ENCODE measurements at regions not wholly inside any gene's neighbourhood (a gene's known extent, or its start where the extent isn't known, plus 50 kb on each side); places are given as distances from the start of the nearest gene placed in this dataset.
"Not testable (repeated sequence)": the region's sequence is repeated elsewhere in the genome, so short reads cannot be mapped to it uniquely, and the experiment has no call there.

GRCh38 chr5:58300346-58300895 lies 159.5 kb downstream of the PLK2 start:
- no peak for DNase-seq

DNA sequence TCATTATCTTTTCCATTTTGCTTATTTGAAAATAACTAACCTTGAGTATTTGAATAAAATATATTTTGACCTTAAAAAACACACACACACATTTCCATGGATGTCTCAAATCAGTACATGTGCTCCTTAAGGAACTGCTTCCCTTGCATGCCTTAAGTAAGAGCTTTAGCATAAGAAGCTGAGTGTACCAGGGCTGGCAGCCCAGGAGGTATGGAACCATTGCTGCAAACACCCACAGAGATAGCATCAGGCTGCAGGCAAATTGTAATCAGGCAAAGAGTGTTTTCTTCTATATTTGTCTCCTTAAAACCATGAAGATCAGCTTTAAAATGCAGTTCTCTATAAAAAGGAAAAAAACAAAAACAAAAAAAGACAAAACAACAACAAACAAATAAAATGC lies 160.6 kb downstream of the PLK2 start:
- no peak for DNase-seq

DNA sequence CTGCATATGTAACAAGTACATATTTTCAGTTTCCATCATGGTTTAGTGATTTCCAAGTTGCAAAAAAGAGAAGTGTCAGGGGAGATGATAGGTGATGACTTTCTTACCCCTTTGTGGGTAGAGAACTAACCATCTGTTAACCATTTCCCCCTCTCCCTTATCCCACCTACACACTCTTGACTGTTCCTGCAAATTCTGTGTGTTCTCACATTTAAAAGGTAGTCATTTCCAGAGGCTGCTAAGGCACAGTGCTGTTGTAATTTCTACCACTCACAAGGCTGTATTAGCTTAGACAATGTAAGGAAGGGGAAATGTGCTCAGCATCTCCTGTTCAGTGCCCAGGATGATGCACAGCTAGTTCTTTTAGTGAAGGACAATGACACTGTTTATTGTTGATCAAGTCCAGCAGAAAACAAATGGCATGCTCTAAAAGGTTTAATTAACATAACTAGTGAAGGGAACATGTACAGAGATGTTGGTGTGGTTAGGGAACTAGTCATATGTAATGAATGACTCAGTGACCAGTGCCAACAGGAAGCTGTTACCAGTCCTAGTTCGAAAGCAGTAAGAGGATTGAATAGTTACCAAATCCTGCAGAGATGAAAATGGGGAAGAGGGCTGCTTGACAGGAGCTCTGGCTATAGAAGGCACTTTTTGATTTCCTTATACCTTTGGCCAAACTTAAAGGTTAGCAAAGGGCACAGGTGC lies 165.1 kb downstream of the PLK2 start:
- DNase-seq: no peak

DNA sequence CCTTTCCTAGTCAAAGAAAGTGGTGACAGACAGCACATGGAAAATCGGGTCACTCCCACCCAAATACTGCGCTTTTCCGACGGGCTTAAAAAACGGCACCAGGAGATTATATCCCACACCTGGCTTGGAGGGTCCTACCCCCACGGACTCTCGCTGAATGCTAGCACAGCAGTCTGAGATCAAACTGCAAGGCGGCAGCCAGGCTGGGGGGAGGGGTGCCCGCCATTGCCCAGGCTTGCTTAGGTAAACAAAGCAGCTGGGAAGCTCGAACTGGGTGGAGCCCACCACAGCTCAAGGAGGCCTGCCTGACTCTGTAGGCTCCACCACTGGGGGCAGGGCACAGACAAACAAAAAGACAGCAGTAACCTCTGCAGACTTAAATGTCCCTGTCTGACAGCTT lies 171.6 kb downstream of the PLK2 start:
- DNase-seq: not testable (repeated sequence)

DNA sequence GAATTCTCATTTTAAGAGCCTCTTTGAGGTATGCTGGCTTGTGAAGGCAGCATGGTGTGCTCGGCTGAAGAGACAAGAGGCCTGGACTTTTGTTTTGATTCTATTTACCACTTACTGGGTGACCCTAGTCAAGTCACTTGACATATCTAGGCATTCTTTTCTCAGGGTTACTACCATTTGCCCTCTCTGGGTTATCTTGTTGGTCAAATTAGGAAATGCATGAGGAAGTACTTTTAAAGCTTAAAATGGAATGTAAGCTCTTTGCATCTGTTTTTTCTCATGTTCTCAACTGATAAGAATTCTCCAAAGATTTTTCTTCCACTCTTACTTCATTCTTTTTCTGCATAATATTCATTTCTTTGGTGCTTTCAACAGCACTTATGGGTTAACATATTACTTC lies 173.1 kb downstream of the PLK2 start:
- DNase-seq: no peak

- no peak for DNase-seq
Observed at GRCh38 chr5:58285900-58286299, 174.0 kb downstream of the PLK2 start.

DNA sequence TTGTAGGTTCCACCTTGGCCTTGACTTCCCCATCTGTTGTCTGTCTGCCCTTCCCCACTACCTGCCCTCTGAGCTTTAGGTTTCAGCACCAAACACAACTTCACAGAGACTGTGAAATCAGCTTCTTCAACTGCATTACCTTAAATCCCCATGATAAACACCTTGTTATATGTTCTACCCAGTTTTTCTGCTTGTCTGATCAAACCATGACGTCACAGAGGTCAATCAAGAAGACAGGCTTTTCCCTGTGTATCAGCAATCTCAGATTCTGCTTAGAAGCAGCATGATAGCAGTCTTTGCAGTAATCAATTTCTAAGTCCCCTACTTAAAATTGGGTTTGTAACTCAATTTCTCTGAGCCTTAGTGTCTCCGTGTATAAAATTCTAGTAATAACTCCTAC lies 175.0 kb downstream of the PLK2 start:
- DNase-seq: no peak

GRCh38 chr5:58281189-58281588 lies 178.7 kb downstream of the PLK2 start:
- no peak for DNase-seq

DNA sequence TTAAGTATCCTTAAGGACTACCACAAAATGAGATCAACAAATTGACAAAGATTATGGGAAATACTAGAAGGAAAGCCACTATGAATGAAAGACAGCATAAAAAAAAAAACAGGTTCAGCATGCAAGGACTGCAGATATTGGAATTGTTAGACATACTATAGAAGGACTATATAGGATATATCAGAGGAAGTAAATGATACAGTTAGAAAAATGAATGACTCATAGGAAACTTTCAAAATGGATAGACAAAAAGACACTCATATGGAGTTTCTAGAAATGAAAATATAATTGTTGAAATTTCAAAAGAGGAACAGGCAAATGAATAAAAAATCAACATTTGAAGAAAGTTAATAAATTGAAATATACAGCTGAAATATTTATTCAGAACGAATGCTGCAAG lies 180.6 kb downstream of the PLK2 start:
- DNase-seq: no peak

GRCh38 chr5:58276431-58276830 lies 183.5 kb downstream of the PLK2 start:
- DNase-seq: no peak

DNA sequence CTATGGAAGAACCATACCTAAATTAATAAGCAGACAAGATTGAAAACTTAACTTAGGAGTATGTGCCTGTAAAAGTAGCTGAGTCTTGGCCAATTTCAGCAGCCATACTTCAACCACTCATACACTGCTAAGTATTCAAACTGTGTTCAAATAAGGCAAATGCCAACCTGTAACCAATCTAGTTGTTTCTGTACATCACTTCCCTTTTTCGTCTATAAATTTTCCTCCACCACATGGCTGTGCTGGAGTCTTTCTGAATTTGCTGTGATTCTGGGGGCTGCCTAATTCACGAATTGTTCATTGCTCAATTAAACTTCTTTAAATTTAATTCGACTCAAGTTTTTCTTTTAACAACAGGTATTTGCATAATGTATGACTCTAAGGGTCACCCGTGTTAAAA lies 184.4 kb downstream of the PLK2 start:
- no peak for DNase-seq

DNA sequence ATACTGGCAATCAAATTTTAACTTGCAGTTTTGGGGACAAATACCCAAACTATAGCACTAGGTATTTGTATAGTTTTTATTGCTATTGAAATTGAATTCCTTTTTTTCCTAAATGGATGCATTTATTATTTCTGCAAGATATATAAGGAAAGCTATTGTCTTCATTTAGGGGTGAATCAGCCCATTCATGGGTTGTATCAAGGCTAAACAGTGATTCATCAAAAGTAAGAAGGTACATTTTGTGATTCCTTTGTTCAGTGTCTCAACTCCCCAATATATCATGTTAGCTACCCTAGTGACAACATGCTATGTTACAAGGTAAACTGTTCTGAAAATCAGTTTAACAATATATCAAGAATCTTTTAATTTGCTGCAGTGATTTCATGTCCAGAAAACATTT lies 185.7 kb downstream of the PLK2 start:
- DNase-seq: no peak

DNA sequence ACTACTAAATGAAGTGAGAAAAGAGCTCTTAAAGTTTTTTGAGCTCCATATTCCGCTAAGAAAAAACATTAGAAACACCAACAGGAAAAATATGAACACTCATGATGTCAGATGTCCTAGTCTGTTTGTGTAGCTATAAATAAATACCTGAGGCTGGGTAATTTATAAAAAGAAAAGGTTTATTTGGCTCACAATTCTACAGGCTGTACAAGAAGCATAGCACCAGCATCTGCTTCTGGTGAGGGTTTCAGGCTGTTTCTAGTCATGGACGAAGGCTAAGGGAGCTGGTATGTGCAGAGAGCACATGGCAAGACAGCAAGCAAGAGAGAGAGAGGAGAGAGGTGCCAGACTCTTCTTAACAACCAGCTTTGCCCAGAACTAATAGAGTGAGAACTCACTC lies 186.2 kb downstream of the PLK2 start:
- no peak for DNase-seq

GRCh38 chr5:58268268-58268667 lies 191.6 kb downstream of the PLK2 start:
- DNase-seq: no peak

DNA sequence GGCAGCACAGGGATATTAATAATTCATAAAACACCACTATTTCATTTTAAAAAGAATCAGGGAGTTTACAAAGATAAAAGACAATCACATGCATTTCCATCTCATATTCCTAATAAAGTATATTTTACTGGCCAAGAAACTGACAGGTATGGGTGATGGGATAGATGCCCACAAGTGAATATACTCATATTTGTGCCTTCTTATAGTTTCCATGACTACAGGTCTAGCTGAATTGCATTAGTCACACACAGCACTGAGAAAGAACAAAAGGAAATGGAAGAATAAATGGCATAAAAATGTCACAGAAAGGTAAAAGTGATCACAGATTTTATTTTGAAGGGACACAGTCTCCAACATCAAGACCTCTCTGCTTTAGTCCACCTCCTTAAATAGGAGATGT lies 193.5 kb downstream of the PLK2 start:
- DNase-seq: no peak

GRCh38 chr5:58265246-58265930 lies 194.5 kb downstream of the PLK2 start:
- DNase-seq: no peak

DNA sequence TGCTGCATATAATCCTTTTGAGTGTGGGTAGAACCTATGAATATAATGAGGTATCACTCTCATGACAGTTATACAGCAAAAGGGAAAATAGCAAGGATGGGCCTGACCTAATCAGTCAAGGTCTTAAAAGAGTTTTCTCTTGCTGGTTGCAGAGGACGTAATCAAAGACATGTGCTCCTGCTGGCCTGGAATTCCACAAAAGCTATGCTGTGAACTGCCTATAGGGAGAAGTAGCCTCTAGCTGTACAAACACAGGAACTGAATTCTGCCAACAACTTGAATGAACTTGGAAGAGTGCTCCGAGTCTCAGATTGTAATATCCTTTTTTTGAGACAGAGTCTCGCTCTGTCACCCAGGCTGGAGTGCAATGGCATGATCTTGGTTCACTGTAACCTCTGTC lies 195.6 kb downstream of the PLK2 start:
- peak; percentile 72 for DNase-seq

GRCh38 chr5:58263296-58263695 lies 196.6 kb downstream of the PLK2 start:
- no peak for DNase-seq

GRCh38 chr5:58262226-58262625 lies 197.7 kb downstream of the PLK2 start:
- no peak for DNase-seq

DNA sequence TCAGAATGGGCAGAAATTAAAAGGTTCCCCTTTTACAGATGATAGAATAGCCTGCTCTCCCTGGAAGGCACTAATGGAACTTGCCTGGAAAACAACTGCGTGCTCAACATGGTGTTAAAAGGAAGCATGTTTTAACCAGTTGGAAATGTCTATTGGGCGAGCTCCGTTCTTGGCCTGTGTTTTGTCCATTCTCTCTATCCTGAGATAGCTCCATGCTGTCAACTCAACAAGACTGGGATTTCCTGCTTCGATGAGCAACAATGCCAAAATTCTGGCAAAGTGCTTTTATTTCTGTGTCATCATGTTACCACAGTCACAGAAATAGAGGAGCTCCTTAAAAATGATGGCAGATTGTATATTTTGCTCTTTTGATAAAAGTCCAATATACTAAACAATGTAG lies 198.3 kb downstream of the PLK2 start:
- no peak for DNase-seq

GRCh38 chr5:58260243-58260642 lies 199.6 kb downstream of the PLK2 start:
- no peak for DNase-seq

- no peak for DNase-seq
Observed at GRCh38 chr5:58259685-58260152, 200.2 kb downstream of the PLK2 start.

DNA sequence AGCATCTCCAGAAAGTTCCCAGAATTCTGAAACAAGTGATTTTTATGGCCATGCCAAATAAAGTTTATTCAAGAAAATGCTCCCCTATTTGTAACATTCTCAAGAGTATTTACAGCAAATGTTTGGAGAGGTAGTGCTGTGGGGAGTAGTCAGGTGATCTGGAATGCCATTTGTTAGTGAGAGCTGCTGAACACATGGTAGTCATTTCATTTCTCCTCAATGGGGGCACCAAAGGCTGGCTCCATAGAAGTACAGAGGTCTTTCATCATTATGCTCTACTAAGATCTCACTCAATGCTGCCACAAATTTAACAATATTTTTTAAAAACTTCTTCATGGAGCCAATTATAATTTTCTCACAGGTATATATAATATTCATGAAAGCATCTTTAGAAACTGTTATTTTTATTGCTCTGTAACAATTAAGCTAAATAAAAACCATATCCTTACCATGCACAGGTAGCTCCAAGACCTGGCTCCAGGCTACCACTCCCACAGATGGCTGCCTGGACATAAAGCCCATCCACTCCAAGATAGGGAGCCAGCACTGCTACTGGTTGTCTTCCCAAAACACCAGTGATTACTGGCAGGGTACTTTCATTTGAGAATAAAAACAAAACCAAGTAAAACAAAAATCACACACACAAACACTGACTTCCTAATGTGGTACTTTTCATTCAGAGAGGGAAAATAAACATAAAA lies 200.8 kb downstream of the PLK2 start:
- DNase-seq: no peak
